SK-N-MC (cell line): ENCODE measurements at regions not wholly inside any gene's neighbourhood (a gene's known extent, or its start where the extent isn't known, plus 50 kb on each side); places are given as distances from the start of the nearest gene placed in this dataset.

ENCODE experiments used
- EZH2 ChIP-seq: fragments of 200-600 bp; sonication (generic); IDR thresholded peaks from one replicate; pipeline ENCODE4 v1.6.1; 2017; ENCODE audit warnings: antibody characterized with exemption
- POLR2AphosphoS5 ChIP-seq: IDR thresholded peaks from 2 replicates; pipeline ENCODE4 v1.6.1; 2012; ENCODE audit warnings: mild to moderate bottlenecking, low read depth, low read length, borderline replicate concordance

- TF ChIP-seq EZH2 (no peak), POLR2AphosphoS5 (no peak)
These were observed 540.3 kb upstream of the LUZP2 start for GRCh38 chr11:23956586-23956985.
